IMR-90 (cell line): ENCODE measurements at regions not wholly inside any gene's neighbourhood (a gene's known extent, or its start where the extent isn't known, plus 50 kb on each side); places are given as distances from the start of the nearest gene placed in this dataset.

Source experiments
- ATAC-seq: fragments of 200-7000 bp; cut with Tn5 transposase; 2 replicates; pipeline ENCODE4 v1.9.1; 2020; ENCODE audit warnings: low read depth, mild to moderate bottlenecking, moderate library complexity
- BruUV-seq: library from RNA; stranded (reverse); fragments of 400-500 nt; replicated peaks from 2 replicates; lab custom pipeline; 2021; lab: Mats Ljungman, UMichigan
- CTCF ChIA-PET: fragments of 300-600 bp; formaldehyde crosslinking; extraction: SDS; loops from one replicate; lab custom pipeline; 2021; ENCODE audit warnings: antibody characterized with exemption; lab: Yijun Ruan, JAX
- POLR2A ChIA-PET: fragments of 300-600 bp; sonication (Branson Sonifier 250); formaldehyde crosslinking; loops from one replicate; lab custom pipeline; 2022; ENCODE audit warnings: antibody characterized with exemption; ENCODE audit not compliant: unreplicated experiment; lab: Charles Lee
- DNase-seq: peaks from one replicate; pipeline ENCODE4 v3.0.0; 2013
- H2AFZ ChIP-seq: replicated peaks from 2 replicates; pipeline ENCODE3; 2013; ENCODE audit warnings: low read length, mild to moderate bottlenecking; ENCODE audit not compliant: poor library complexity
- H2AK5ac ChIP-seq: 2 replicates; pipeline ENCODE4 v1.6.1; 2013; ENCODE audit warnings: low read depth, low read length, inconsistent platforms
- H2AK9ac ChIP-seq: replicated peaks from 2 replicates; pipeline ENCODE3; 2013; ENCODE audit warnings: mild to moderate bottlenecking, low read depth, low read length, moderate library complexity; ENCODE audit not compliant: poor library complexity
- H2BK120ac ChIP-seq: 2 replicates; pipeline ENCODE4 v1.6.1; 2013; ENCODE audit warnings: low read depth, low read length, inconsistent platforms
- H2BK15ac ChIP-seq: 3 replicates; pipeline ENCODE4 v1.6.1; 2013; ENCODE audit warnings: low read depth, low read length, inconsistent platforms
- H2BK20ac ChIP-seq: 2 replicates; pipeline ENCODE4 v1.6.1; 2013; ENCODE audit warnings: low read depth, mild to moderate bottlenecking, inconsistent platforms, low read length, moderate library complexity
- H2BK5ac ChIP-seq: 2 replicates; pipeline ENCODE4 v1.6.1; 2013; ENCODE audit warnings: mild to moderate bottlenecking, low read depth, low read length, inconsistent platforms; ENCODE audit not compliant: poor library complexity, severe bottlenecking
- H3K14ac ChIP-seq: replicated peaks from 2 replicates; pipeline ENCODE4 v1.6.1; 2013; ENCODE audit warnings: low read depth, low read length, inconsistent platforms
- H3K18ac ChIP-seq: 2 replicates; pipeline ENCODE4 v1.6.1; 2013; ENCODE audit warnings: low read depth, low read length, control low read depth
- H3K23ac ChIP-seq: 2 replicates; pipeline ENCODE4 v1.6.1; 2013; ENCODE audit warnings: low read depth, low read length, inconsistent platforms
- H3K27ac ChIP-seq: 2 replicates; pipeline ENCODE4 v1.5.1; 2013; ENCODE audit warnings: mild to moderate bottlenecking, control low read depth, low read length; ENCODE audit not compliant: insufficient read depth
- H3K27me3 ChIP-seq: 2 replicates; pipeline ENCODE4 v1.6.1; 2013; ENCODE audit warnings: low read length; ENCODE audit not compliant: control insufficient read depth, insufficient read depth
- H3K36me3 ChIP-seq: 2 replicates; pipeline ENCODE4 v1.6.1; 2013; ENCODE audit warnings: low read length, mixed read lengths; ENCODE audit not compliant: control insufficient read depth, insufficient read depth
- H3K4ac ChIP-seq: 2 replicates; pipeline ENCODE4 v1.6.1; 2013; ENCODE audit warnings: low read depth, low read length, inconsistent platforms
- H3K4me1 ChIP-seq: 2 replicates; pipeline ENCODE4 v1.6.1; 2013; ENCODE audit warnings: low read length, mixed read lengths; ENCODE audit not compliant: control insufficient read depth, insufficient read depth
- H3K4me2 ChIP-seq: 2 replicates; pipeline ENCODE4 v1.6.1; 2013; ENCODE audit warnings: low read depth, mild to moderate bottlenecking, control low read depth, low read length, moderate library complexity
- H3K4me3 ChIP-seq: 2 replicates; pipeline ENCODE4 v1.5.1; 2013; ENCODE audit warnings: low read depth, mild to moderate bottlenecking, control low read depth, low read length, moderate library complexity; ENCODE audit not compliant: insufficient read depth
- H3K56ac ChIP-seq: 2 replicates; pipeline ENCODE4 v1.6.1; 2013; ENCODE audit warnings: low read length, inconsistent platforms; ENCODE audit not compliant: insufficient read depth; ENCODE audit errors: extremely low read depth
- H3K79me1 ChIP-seq, 2 experiments: 2 replicates each; pipeline ENCODE4 v1.6.1; 2013; ENCODE audit warnings: low read length in 2 of 2, inconsistent platforms in 1 of 2, low read depth in 1 of 2
- H3K9ac ChIP-seq: 2 replicates; pipeline ENCODE4 v1.6.1; 2013; ENCODE audit warnings: low read depth, low read length, control low read depth
- H3K9me1 ChIP-seq: 2 replicates; pipeline ENCODE4 v1.6.1; 2013; ENCODE audit warnings: low read length, inconsistent platforms; ENCODE audit not compliant: insufficient read depth
- H3K9me3 ChIP-seq: 2 replicates; pipeline ENCODE4 v1.6.1; 2013; ENCODE audit warnings: low read length; ENCODE audit not compliant: control insufficient read depth, insufficient read depth
- H4K20me1 ChIP-seq: 2 replicates; pipeline ENCODE4 v1.6.1; 2013; ENCODE audit warnings: low read length, inconsistent platforms; ENCODE audit not compliant: insufficient read depth
- H4K5ac ChIP-seq: 2 replicates; pipeline ENCODE4 v1.6.1; 2013; ENCODE audit warnings: mild to moderate bottlenecking, low read depth, low read length, control low read depth
- H4K8ac ChIP-seq, 2 experiments: 2 replicates each; pipeline ENCODE4 v1.6.1; 2013; ENCODE audit warnings: low read depth in 2 of 2, low read length in 2 of 2, control low read depth in 1 of 2, inconsistent platforms in 1 of 2
- H4K91ac ChIP-seq: 2 replicates; pipeline ENCODE4 v1.6.1; 2013; ENCODE audit warnings: low read depth, low read length, inconsistent platforms; ENCODE audit not compliant: insufficient read depth
- FOS ChIP-seq: fragments of 150-350 bp; IDR thresholded peaks from 2 replicates; pipeline ENCODE4 v1.6.1; 2016; ENCODE audit warnings: low read depth, low read length
- MAFK ChIP-seq: IDR thresholded peaks from 2 replicates; pipeline ENCODE4 v1.6.1; 2012; ENCODE audit warnings: low read depth, low read length, improper control_type of control experiment
- WGBS, 2 experiments: methylation state at CpG; one replicate each; pipeline versions ENCODE4 v1.1.5 to v1.1.7; 2013; ENCODE audit warnings: missing lambda C conversion rate in 2 of 2; ENCODE audit not compliant: insufficient read length in 1 of 2; ENCODE audit errors: extremely low coverage in 2 of 2; 5-methylcytosine and 5-hydroxymethylcytosine counted together
- dilution Hi-C: fragments of 300-500 bp; cut with HindIII; formaldehyde crosslinking; loops from one replicate; pipeline ENCODE4 v1.14.3; 2018; ENCODE audit warnings: low sequenced_read_pairs; ENCODE audit not compliant: unreplicated experiment
- in situ Hi-C: fragments of 300-500 bp; cut with MboI; formaldehyde crosslinking; loops from 3 replicates; pipeline ENCODE4 v1.14.3; 2019; ENCODE audit warnings: low sequenced_read_pairs, inconsistent platforms, mixed read lengths
- intact Hi-C: fragments of 100-400 bp; cut with micrococcal nuclease; formaldehyde crosslinking; loops from 2 replicates; pipeline ENCODE4 v1.10.0; 2022

DNA sequence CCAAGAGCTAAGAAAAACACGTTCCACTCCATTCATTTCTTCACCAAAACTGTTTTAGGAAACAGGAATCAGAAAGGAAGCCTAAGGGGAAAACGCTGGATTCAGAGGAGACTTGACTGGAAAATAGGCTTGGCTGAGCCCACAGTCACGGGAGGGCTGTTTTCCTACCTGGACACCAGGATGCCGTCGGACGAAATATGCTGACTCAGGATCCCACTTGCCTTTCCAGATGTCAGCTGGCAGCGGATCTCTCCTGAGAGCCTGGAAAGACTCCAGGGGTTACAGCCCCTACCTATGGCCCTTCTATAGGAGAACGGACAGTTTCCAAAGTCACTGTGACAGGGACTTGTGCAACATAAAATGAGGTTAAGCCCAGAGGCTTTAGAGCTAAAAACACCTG, 245.1 kb downstream of the C16orf95 start:
- in situ Hi-C loops, result loop anchor here (10.0 kb wide), 1 partner anchor 203 kb away; no protein-coding TSS in a partner anchor
- no peak for ATAC-seq
- H3K18ac ChIP-seq, result no peak overlapping the region
- H3K9me1 ChIP-seq, result no peaks in the 10 kb centered on the region
- H4K8ac ChIP-seq, result no peak overlapping the region
- H2BK20ac ChIP-seq, result no peak overlapping the region
- dilution Hi-C loops, result no loop called here
- no peak overlapping the region for H3K4ac ChIP-seq
- POLR2A ChIA-PET, result interaction anchor here (0.6 kb wide), 1 partner anchor 1704 kb away, joined by 5 read pairs; no protein-coding TSS in a partner anchor
- no peak overlapping the region for H2BK5ac ChIP-seq
- H3K23ac ChIP-seq, result no peak overlapping the region
- H3K4me2 ChIP-seq, result no peak overlapping the region
- H3K4me1 ChIP-seq, result no peaks in the 10 kb centered on the region
- no peak overlapping the region for H3K4me3 ChIP-seq
- no peak overlapping the region for H2BK15ac ChIP-seq
- intact Hi-C loops, result no loop called here
- H4K5ac ChIP-seq, result no peak overlapping the region
- H3K56ac ChIP-seq, result no peak overlapping the region
- no peak overlapping the region for H3K9ac ChIP-seq
- no peak overlapping the region for H2AK5ac ChIP-seq
- TF ChIP-seq MAFK, result peak; percentile 94
- TF ChIP-seq FOS, result no peak
- DNase-seq, result no peak
- BruUV-seq, result no TSS peak
- H2BK120ac ChIP-seq, result no peak overlapping the region
- H3K79me1 ChIP-seq, result no peaks in the 10 kb centered on the region
- H3K27me3 ChIP-seq, result peaks cover 31% of the 10 kb centered on the region
- no peak overlapping the region for H3K14ac ChIP-seq
- H4K20me1 ChIP-seq, result no peaks in the 10 kb centered on the region
- H4K91ac ChIP-seq, result no peak overlapping the region
- no peaks in the 10 kb centered on the region for H3K36me3 ChIP-seq
- 94% methylated on average over 4 of the region's 8 CpGs; no CpG with 5 or more reads in 1 of the 2 experiments for WGBS, 2 experiments
- no peaks in the 10 kb centered on the region for H3K9me3 ChIP-seq
- no peak overlapping the region for H2AFZ ChIP-seq
- CTCF ChIA-PET, result interaction anchor here (0.9 kb wide), 1 partner anchor 10 kb away, joined by 3 read pairs; no protein-coding TSS in a partner anchor
- no peak overlapping the region for H2AK9ac ChIP-seq
- H3K27ac ChIP-seq, result no peak overlapping the region
